ENCODE measurements at regions not wholly inside any gene's neighbourhood (a gene's known extent, or its start where the extent isn't known, plus 50 kb on each side); places are given as distances from the start of the nearest gene placed in this dataset.

- no peak for FAIRE-seq
- no peak for DNase-seq (ENCODE audit: insufficient read length, low spot score)
- no peak for TF ChIP-seq POLR2A (IDR thresholded peaks at IDR 0.05; ENCODE audit: low read depth, low read length)
These were observed 711.2 kb downstream of the AMY1C start for GRCh38 chr1:104460880-104461279.

GRCh38 chr1:104463126-104463697, 713.5 kb downstream of the AMY1C start:
- no peak for DNase-seq (ENCODE audit: insufficient read length, low spot score)
- TF ChIP-seq POLR2A (IDR thresholded peaks at IDR 0.05; ENCODE audit: low read depth, low read length) = no peak
- FAIRE-seq = no peak

- no peak for DNase-seq (ENCODE audit: insufficient read length, low spot score)
- FAIRE-seq = no peak
- no peak for TF ChIP-seq POLR2A (IDR thresholded peaks at IDR 0.05; ENCODE audit: low read depth, low read length)
These were observed 716.4 kb downstream of the AMY1C start for GRCh38 chr1:104466068-104466467.

GRCh38 chr1:104467590-104467989, 717.9 kb downstream of the AMY1C start:
- no peak for DNase-seq (ENCODE audit: insufficient read length, low spot score)
- TF ChIP-seq POLR2A (IDR thresholded peaks at IDR 0.05; ENCODE audit: low read depth, low read length) = no peak
- no peak for FAIRE-seq

GRCh38 chr1:104468282-104468681, 718.6 kb downstream of the AMY1C start:
- TF ChIP-seq POLR2A (IDR thresholded peaks at IDR 0.05; ENCODE audit: low read depth, low read length) = no peak
- DNase-seq (ENCODE audit: insufficient read length, low spot score) = no peak
- FAIRE-seq = no peak

- no peak for TF ChIP-seq POLR2A (IDR thresholded peaks at IDR 0.05; ENCODE audit: low read depth, low read length)
- FAIRE-seq (no peak), DNase-seq (ENCODE audit: insufficient read length, low spot score) (no peak)
These were observed 726.4 kb downstream of the AMY1C start for GRCh38 chr1:104476126-104476525.

GRCh38 chr1:104488296-104489015, 738.8 kb downstream of the AMY1C start:
- FAIRE-seq = no peak
- no peak for DNase-seq (ENCODE audit: insufficient read length, low spot score)
- no peak for TF ChIP-seq POLR2A (IDR thresholded peaks at IDR 0.05; ENCODE audit: low read depth, low read length)

GRCh38 chr1:104526158-104526795, 776.6 kb downstream of the AMY1C start:
- FAIRE-seq (no peak), DNase-seq (ENCODE audit: insufficient read length, low spot score) (no peak)
- TF ChIP-seq POLR2A (IDR thresholded peaks at IDR 0.05; ENCODE audit: low read depth, low read length) = no peak

GRCh38 chr1:104531990-104532389, 782.3 kb downstream of the AMY1C start:
- TF ChIP-seq POLR2A (IDR thresholded peaks at IDR 0.05; ENCODE audit: low read depth, low read length) = no peak
- no peak for DNase-seq (ENCODE audit: insufficient read length, low spot score)
- FAIRE-seq = no peak

- FAIRE-seq (no peak), DNase-seq (ENCODE audit: insufficient read length, low spot score) (no peak)
- TF ChIP-seq POLR2A (IDR thresholded peaks at IDR 0.05; ENCODE audit: low read depth, low read length) = no peak
These were observed 824.9 kb downstream of the AMY1C start for GRCh38 chr1:104574620-104575019.

GRCh38 chr1:104592926-104593325, 843.2 kb downstream of the AMY1C start:
- FAIRE-seq = no peak
- no peak for TF ChIP-seq POLR2A (IDR thresholded peaks at IDR 0.05; ENCODE audit: low read depth, low read length)
- no peak for DNase-seq (ENCODE audit: insufficient read length, low spot score)

GRCh38 chr1:104593413-104594187, 843.9 kb downstream of the AMY1C start:
- DNase-seq (ENCODE audit: insufficient read length, low spot score) (no peak), FAIRE-seq (no peak)
- no peak for TF ChIP-seq POLR2A (IDR thresholded peaks at IDR 0.05; ENCODE audit: low read depth, low read length)

GRCh38 chr1:104617474-104617873, 867.8 kb downstream of the AMY1C start:
- TF ChIP-seq POLR2A (IDR thresholded peaks at IDR 0.05; ENCODE audit: low read depth, low read length) = no peak
- DNase-seq (ENCODE audit: insufficient read length, low spot score) (no peak), FAIRE-seq (no peak)

GRCh38 chr1:104621221-104621620, 871.5 kb downstream of the AMY1C start:
- no peak for DNase-seq (ENCODE audit: insufficient read length, low spot score)
- no peak for FAIRE-seq
- TF ChIP-seq POLR2A (IDR thresholded peaks at IDR 0.05; ENCODE audit: low read depth, low read length) = no peak
